ENCODE measurements at regions not wholly inside any gene's neighbourhood (a gene's known extent, or its start where the extent isn't known, plus 50 kb on each side); places are given as distances from the start of the nearest gene placed in this dataset.
"Not testable (repeated sequence)": the region's sequence is repeated elsewhere in the genome, so short reads cannot be mapped to it uniquely, and the experiment has no call there.

- 60 to 88% methylated on average over 1 to 2 of the region's 3 CpGs for WGBS, 2 experiments (ENCODE audit: insufficient coverage in 2 of 2)
Measured at GRCh38 chr11:81963018-81963417, 770.6 kb downstream of the FAM181B start.

GRCh38 chr11:81960443-81960842 is 773.2 kb downstream of the FAM181B start:
- H3K27ac ChIP-seq (ENCODE audit: low read depth, low read length, severe bottlenecking) = no peak overlapping the region
- no peak overlapping the region for H3K4me3 ChIP-seq (ENCODE audit: extremely low read depth, insufficient read depth, low read length, poor library complexity, severe bottlenecking)
- no CpG with 5 or more reads among the region's 3 CpGs for WGBS, 2 experiments (ENCODE audit: insufficient coverage in 2 of 2)
- no peaks in the 10 kb centered on the region for H3K9me3 ChIP-seq (ENCODE audit: control insufficient read depth, low read length)
- no peaks in the 10 kb centered on the region for H3K36me3 ChIP-seq (ENCODE audit: control insufficient read depth, insufficient read depth, low read length)
- H3K4me1 ChIP-seq (ENCODE audit: control insufficient read depth, insufficient read depth, low read length, poor library complexity, severe bottlenecking) = no peaks in the 10 kb centered on the region

More at GRCh38 chr11:81963018-81963417, 770.6 kb downstream of the FAM181B start:
- Histone ChIP-seq H3K4me3 (ENCODE audit: extremely low read depth, insufficient read depth, low read length, poor library complexity, severe bottlenecking) (no peak overlapping the region), H3K4me1 (ENCODE audit: control insufficient read depth, insufficient read depth, low read length, poor library complexity, severe bottlenecking) (no peaks in the 10 kb centered on the region), H3K9me3 (ENCODE audit: control insufficient read depth, low read length) (no peaks in the 10 kb centered on the region), H3K36me3 (ENCODE audit: control insufficient read depth, insufficient read depth, low read length) (no peaks in the 10 kb centered on the region), H3K27ac (ENCODE audit: low read depth, low read length, severe bottlenecking) (no peak overlapping the region)

- Histone ChIP-seq H3K4me3 (ENCODE audit: extremely low read depth, insufficient read depth, low read length, poor library complexity, severe bottlenecking) (no peak overlapping the region), H3K9me3 (ENCODE audit: control insufficient read depth, low read length) (no peaks in the 10 kb centered on the region), H3K4me1 (ENCODE audit: control insufficient read depth, insufficient read depth, low read length, poor library complexity, severe bottlenecking) (no peaks in the 10 kb centered on the region), H3K36me3 (ENCODE audit: control insufficient read depth, insufficient read depth, low read length) (no peaks in the 10 kb centered on the region), H3K27ac (ENCODE audit: low read depth, low read length, severe bottlenecking) (peak overlapping the region; percentile 11)
- WGBS, 2 experiments (ENCODE audit: insufficient coverage in 2 of 2) = 14 to 20% methylated on average over 1 of the region's 2 CpGs
Measured at GRCh38 chr11:81959341-81959740, 774.3 kb downstream of the FAM181B start.

GRCh38 chr11:81954301-81954700 is 779.4 kb downstream of the FAM181B start:
- WGBS, 2 experiments (ENCODE audit: insufficient coverage in 2 of 2) = 100% methylated on average over 1 to 2 of the region's 6 CpGs
- not testable (repeated sequence) for H3K4me3 ChIP-seq (ENCODE audit: extremely low read depth, insufficient read depth, low read length, poor library complexity, severe bottlenecking); H3K4me1 ChIP-seq (ENCODE audit: control insufficient read depth, insufficient read depth, low read length, poor library complexity, severe bottlenecking); H3K27ac ChIP-seq (ENCODE audit: low read depth, low read length, severe bottlenecking); H3K9me3 ChIP-seq (ENCODE audit: control insufficient read depth, low read length); H3K36me3 ChIP-seq (ENCODE audit: control insufficient read depth, insufficient read depth, low read length)

- Histone ChIP-seq H3K9me3 (ENCODE audit: control insufficient read depth, low read length) (no peaks in the 10 kb centered on the region), H3K4me1 (ENCODE audit: control insufficient read depth, insufficient read depth, low read length, poor library complexity, severe bottlenecking) (no peaks in the 10 kb centered on the region), H3K27ac (ENCODE audit: low read depth, low read length, severe bottlenecking) (no peak overlapping the region), H3K4me3 (ENCODE audit: extremely low read depth, insufficient read depth, low read length, poor library complexity, severe bottlenecking) (no peak overlapping the region), H3K36me3 (ENCODE audit: control insufficient read depth, insufficient read depth, low read length) (no peaks in the 10 kb centered on the region)
- 81 to 87% methylated on average over 3 of the region's 3 CpGs for WGBS, 2 experiments (ENCODE audit: insufficient coverage in 2 of 2)
Measured at GRCh38 chr11:81946831-81947230, 786.8 kb downstream of the FAM181B start.

GRCh38 chr11:81942646-81943045 is 791.0 kb downstream of the FAM181B start:
- no peaks in the 10 kb centered on the region for H3K36me3 ChIP-seq (ENCODE audit: control insufficient read depth, insufficient read depth, low read length)
- H3K27ac ChIP-seq (ENCODE audit: low read depth, low read length, severe bottlenecking) = no peak overlapping the region
- no peak overlapping the region for H3K4me3 ChIP-seq (ENCODE audit: extremely low read depth, insufficient read depth, low read length, poor library complexity, severe bottlenecking)
- H3K9me3 ChIP-seq (ENCODE audit: control insufficient read depth, low read length) = no peaks in the 10 kb centered on the region
- H3K4me1 ChIP-seq (ENCODE audit: control insufficient read depth, insufficient read depth, low read length, poor library complexity, severe bottlenecking) = no peaks in the 10 kb centered on the region
- 80% methylated on average over 1 of the region's 2 CpGs; no CpG with 5 or more reads in 1 of the 2 experiments for WGBS, 2 experiments (ENCODE audit: insufficient coverage in 2 of 2)

GRCh38 chr11:81941998-81942397 is 791.7 kb downstream of the FAM181B start:
- WGBS, 2 experiments (ENCODE audit: insufficient coverage in 2 of 2) = no CpG with 5 or more reads among the region's 2 CpGs
- H3K4me3 ChIP-seq (ENCODE audit: extremely low read depth, insufficient read depth, low read length, poor library complexity, severe bottlenecking) = no peak overlapping the region
- no peaks in the 10 kb centered on the region for H3K9me3 ChIP-seq (ENCODE audit: control insufficient read depth, low read length)
- H3K36me3 ChIP-seq (ENCODE audit: control insufficient read depth, insufficient read depth, low read length) = no peaks in the 10 kb centered on the region
- H3K4me1 ChIP-seq (ENCODE audit: control insufficient read depth, insufficient read depth, low read length, poor library complexity, severe bottlenecking) = no peaks in the 10 kb centered on the region
- no peak overlapping the region for H3K27ac ChIP-seq (ENCODE audit: low read depth, low read length, severe bottlenecking)

- H3K4me3 ChIP-seq (ENCODE audit: extremely low read depth, insufficient read depth, low read length, poor library complexity, severe bottlenecking) = no peak overlapping the region
- H3K36me3 ChIP-seq (ENCODE audit: control insufficient read depth, insufficient read depth, low read length) = no peaks in the 10 kb centered on the region
- H3K9me3 ChIP-seq (ENCODE audit: control insufficient read depth, low read length) = no peaks in the 10 kb centered on the region
- WGBS, 2 experiments (ENCODE audit: insufficient coverage in 2 of 2) = no CpG with 5 or more reads among the region's 2 CpGs
- no peak overlapping the region for H3K27ac ChIP-seq (ENCODE audit: low read depth, low read length, severe bottlenecking)
- H3K4me1 ChIP-seq (ENCODE audit: control insufficient read depth, insufficient read depth, low read length, poor library complexity, severe bottlenecking) = no peaks in the 10 kb centered on the region
Measured at GRCh38 chr11:81932303-81932702, 801.4 kb downstream of the FAM181B start.

- Histone ChIP-seq H3K9me3 (ENCODE audit: control insufficient read depth, low read length) (no peaks in the 10 kb centered on the region), H3K4me3 (ENCODE audit: extremely low read depth, insufficient read depth, low read length, poor library complexity, severe bottlenecking) (no peak overlapping the region), H3K27ac (ENCODE audit: low read depth, low read length, severe bottlenecking) (no peak overlapping the region), H3K36me3 (ENCODE audit: control insufficient read depth, insufficient read depth, low read length) (no peaks in the 10 kb centered on the region), H3K4me1 (ENCODE audit: control insufficient read depth, insufficient read depth, low read length, poor library complexity, severe bottlenecking) (no peaks in the 10 kb centered on the region)
Measured at GRCh38 chr11:81920205-81920604, 813.5 kb downstream of the FAM181B start.

- Histone ChIP-seq H3K36me3 (ENCODE audit: control insufficient read depth, insufficient read depth, low read length) (no peaks in the 10 kb centered on the region), H3K4me1 (ENCODE audit: control insufficient read depth, insufficient read depth, low read length, poor library complexity, severe bottlenecking) (no peaks in the 10 kb centered on the region), H3K4me3 (ENCODE audit: extremely low read depth, insufficient read depth, low read length, poor library complexity, severe bottlenecking) (no peak overlapping the region), H3K9me3 (ENCODE audit: control insufficient read depth, low read length) (no peaks in the 10 kb centered on the region), H3K27ac (ENCODE audit: low read depth, low read length, severe bottlenecking) (no peak overlapping the region)
- no CpG with 5 or more reads among the region's 1 CpG for WGBS, 2 experiments (ENCODE audit: insufficient coverage in 2 of 2)
Measured at GRCh38 chr11:81916451-81916850, 817.2 kb downstream of the FAM181B start.

GRCh38 chr11:81915045-81915444 is 818.6 kb downstream of the FAM181B start:
- Histone ChIP-seq H3K4me1 (ENCODE audit: control insufficient read depth, insufficient read depth, low read length, poor library complexity, severe bottlenecking) (no peaks in the 10 kb centered on the region), H3K27ac (ENCODE audit: low read depth, low read length, severe bottlenecking) (no peak overlapping the region), H3K4me3 (ENCODE audit: extremely low read depth, insufficient read depth, low read length, poor library complexity, severe bottlenecking) (no peak overlapping the region)

GRCh38 chr11:81913793-81914192 is 819.9 kb downstream of the FAM181B start:
- no peak overlapping the region for H3K27ac ChIP-seq (ENCODE audit: low read depth, low read length, severe bottlenecking)
- 100% methylated on average over 1 of the region's 1 CpG; no CpG with 5 or more reads in 1 of the 2 experiments for WGBS, 2 experiments (ENCODE audit: insufficient coverage in 2 of 2)
- H3K4me3 ChIP-seq (ENCODE audit: extremely low read depth, insufficient read depth, low read length, poor library complexity, severe bottlenecking) = no peak overlapping the region
- no peaks in the 10 kb centered on the region for H3K4me1 ChIP-seq (ENCODE audit: control insufficient read depth, insufficient read depth, low read length, poor library complexity, severe bottlenecking)
- H3K36me3 ChIP-seq (ENCODE audit: control insufficient read depth, insufficient read depth, low read length) = no peaks in the 10 kb centered on the region
- H3K9me3 ChIP-seq (ENCODE audit: control insufficient read depth, low read length) = no peaks in the 10 kb centered on the region

More at GRCh38 chr11:81915045-81915444, 818.6 kb downstream of the FAM181B start:
- Histone ChIP-seq H3K9me3 (ENCODE audit: control insufficient read depth, low read length) (no peaks in the 10 kb centered on the region), H3K36me3 (ENCODE audit: control insufficient read depth, insufficient read depth, low read length) (no peaks in the 10 kb centered on the region)

All from mesodermal cell (in vitro differentiated cells).